Lung (tissue), 11 donors: ENCODE measurements at regions not wholly inside any gene's neighbourhood (a gene's known extent, or its start where the extent isn't known, plus 50 kb on each side); places are given as distances from the start of the nearest gene placed in this dataset.

ENCODE experiments used
- ATAC-seq: fragments of 200-7000 bp; cut with Tn5 transposase; one replicate; pipeline ENCODE4 v1.9.1; 2020; ENCODE audit warnings: moderate number of reproducible peaks; ENCODE audit not compliant: insufficient read depth, low FRiP score
- DNase-seq, 3 donors: peaks; one replicate each; pipeline ENCODE4 v3.0.0-alpha.2; 2013 to 2017
- H3K27ac ChIP-seq, 2 donors: one replicate each; pipeline ENCODE4 v1.5.1; 2013; ENCODE audit warnings: mild to moderate bottlenecking in 2 of 2, moderate library complexity in 2 of 2, control low read depth in 1 of 2, inconsistent platforms in 1 of 2, low read depth in 1 of 2, low read length in 1 of 2
- H3K27me3 ChIP-seq, 3 donors: one replicate each; pipeline ENCODE4 v1.5.1; 2013; ENCODE audit warnings: low read length in 2 of 3; ENCODE audit not compliant: control insufficient read depth in 3 of 3, insufficient read depth in 3 of 3
- H3K36me3 ChIP-seq, 4 donors: one replicate each; pipeline ENCODE4 v1.5.1; 2013; ENCODE audit warnings: low read length in 4 of 4, mild to moderate bottlenecking in 1 of 4, moderate library complexity in 1 of 4; ENCODE audit not compliant: control insufficient read depth in 4 of 4, insufficient read depth in 4 of 4
- H3K4me1 ChIP-seq, 5 donors: one replicate each; pipeline ENCODE4 v1.5.1; 2013; ENCODE audit warnings: low read length in 5 of 5, mild to moderate bottlenecking in 2 of 5, moderate library complexity in 1 of 5; ENCODE audit not compliant: control insufficient read depth in 5 of 5, insufficient read depth in 5 of 5
- H3K4me3 ChIP-seq: one replicate; pipeline ENCODE4 v1.5.1; 2013; ENCODE audit warnings: mild to moderate bottlenecking, control low read depth, moderate library complexity
- H3K9ac ChIP-seq, 2 donors: one replicate each; pipeline ENCODE4 v1.5.1; 2013; ENCODE audit warnings: low read length in 2 of 2, control low read depth in 1 of 2; ENCODE audit not compliant: insufficient read depth in 1 of 2
- H3K9me3 ChIP-seq, 4 donors: one replicate each; pipeline ENCODE4 v1.5.1; 2013; ENCODE audit warnings: low read length in 3 of 4, mild to moderate bottlenecking in 1 of 4, moderate library complexity in 1 of 4; ENCODE audit not compliant: control insufficient read depth in 4 of 4, insufficient read depth in 3 of 4
- CTCF ChIP-seq: IDR thresholded peaks from 2 replicates; pipeline ENCODE4 v1.5.1; 2012; ENCODE audit warnings: mild to moderate bottlenecking; ENCODE audit errors: control extremely low read depth, extremely low read depth
- WGBS, 2 donors: extraction: QIAGEN DNeasy Blood & Tissue Kit; methylation state at CpG; one replicate each; pipeline ENCODE4 v1.1.7; 2013; 5-methylcytosine and 5-hydroxymethylcytosine counted together
- donor health status: control.
- donor health status: control.
- donor health status: Bipolar disorder and iron deficiency.
- donor health status: healthy.
- donor health status: DM: yes; HTN: yes; CAD: no.

- DNase-seq = no peak
- no peaks in the 10 kb centered on the region for H3K4me1 ChIP-seq
- no peak for ATAC-seq
- H3K9ac ChIP-seq = no peak overlapping the region
- 89 to 90% methylated on average over 23 of the region's 23 CpGs for WGBS, 2 donors
- no peaks in the 10 kb centered on the region for H3K27me3 ChIP-seq
- TF ChIP-seq CTCF = no peak
- no peak overlapping the region for H3K27ac ChIP-seq
- H3K9me3 ChIP-seq = no peaks in the 10 kb centered on the region
- H3K4me3 ChIP-seq = no peak overlapping the region
- H3K36me3 ChIP-seq = no peaks in the 10 kb centered on the region
Measured at GRCh38 chr22:19634226-19634975, 79.9 kb upstream of the SEPTIN5 start.

GRCh38 chr22:19635644-19636043 is 78.7 kb upstream of the SEPTIN5 start:
- H3K27me3 ChIP-seq = no peaks in the 10 kb centered on the region
- no peak overlapping the region for H3K27ac ChIP-seq
- ATAC-seq = no peak
- H3K9ac ChIP-seq = no peak overlapping the region
- H3K36me3 ChIP-seq = no peaks in the 10 kb centered on the region
- no peaks in the 10 kb centered on the region for H3K9me3 ChIP-seq
- WGBS, 2 donors = 81 to 82% methylated on average over 3 of the region's 3 CpGs
- no peak for DNase-seq
- H3K4me1 ChIP-seq = no peaks in the 10 kb centered on the region
- no peak overlapping the region for H3K4me3 ChIP-seq
- no peak for TF ChIP-seq CTCF

- no peak overlapping the region for H3K9ac ChIP-seq
- TF ChIP-seq CTCF = no peak
- H3K4me3 ChIP-seq = no peak overlapping the region
- 87 to 90% methylated on average over 18 of the region's 18 CpGs for WGBS, 2 donors
- no peaks in the 10 kb centered on the region for H3K4me1 ChIP-seq
- ATAC-seq (no peak), DNase-seq (no peak)
- no peaks in the 10 kb centered on the region for H3K27me3 ChIP-seq
- H3K9me3 ChIP-seq = no peaks in the 10 kb centered on the region
- H3K36me3 ChIP-seq = no peaks in the 10 kb centered on the region
- no peak overlapping the region for H3K27ac ChIP-seq
Measured at GRCh38 chr22:19636696-19637407, 77.5 kb upstream of the SEPTIN5 start.
